ENCODE measurements at regions not wholly inside any gene's neighbourhood (a gene's known extent, or its start where the extent isn't known, plus 50 kb on each side); places are given as distances from the start of the nearest gene placed in this dataset.

GRCh38 chr19:31708520-31708919, 359.3 kb upstream of the TSHZ3 start:
- Histone ChIP-seq H3K4me3 (replicated peaks in 1 of 3; ENCODE audit: insufficient read depth in 1 of 3, low read depth in 2 of 3, low read length in 3 of 3) (no peak overlapping the region), H3K36me3 (replicated peaks in 1 of 2; ENCODE audit: control insufficient read depth in 1 of 2, insufficient read depth in 2 of 2, low read length in 2 of 2) (no peaks in the 10 kb centered on the region), H2AFZ (ENCODE audit: low read length) (no peak overlapping the region), H3K27me3 (ENCODE audit: control insufficient read depth in 1 of 2, insufficient read depth in 2 of 2, low read length in 2 of 2) (no peaks in the 10 kb centered on the region), H3K79me2 (ENCODE audit: insufficient read depth, low read length) (no peaks in the 10 kb centered on the region), H3K9ac (ENCODE audit: insufficient read depth, low read depth, low read length) (no peak overlapping the region), H3K9me3 (ENCODE audit: low read length) (peaks cover 96% of the 10 kb centered on the region), H3K4me2 (ENCODE audit: low read depth, low read length) (no peak overlapping the region), H3K4me1 (ENCODE audit: insufficient read depth, low read length) (no peaks in the 10 kb centered on the region), H3K27ac (ENCODE audit: extremely low read length, insufficient read depth, low read length) (no peak overlapping the region), H4K20me1 (ENCODE audit: insufficient read depth, low read length) (no peaks in the 10 kb centered on the region)
- intact Hi-C loops (cut with micrococcal nuclease; ENCODE audit: unreplicated experiment) = no loop called here
- BruUV-seq (replicated peaks) = no TSS peak
- FAIRE-seq (no peak), DNase-seq (ENCODE audit: low spot score) (no peak), ATAC-seq (no peak)
- TF ChIP-seq SALL1 (CRISPR knock-in tag; IDR thresholded peaks at IDR 0.05) (no peak), ZNF296 (CRISPR knock-in tag; conservative IDR thresholded peaks at IDR 0.05) (no peak), FOXP4 (CRISPR knock-in tag; IDR thresholded peaks at IDR 0.05) (no peak), ZBTB34 (CRISPR knock-in tag; IDR thresholded peaks at IDR 0.05) (no peak), ZNF335 (CRISPR knock-in tag; IDR thresholded peaks at IDR 0.05) (no peak), ZBTB49 (CRISPR knock-in tag; IDR thresholded peaks at IDR 0.05; ENCODE audit: borderline replicate concordance) (no peak), ZFP36L1 (CRISPR knock-in tag; IDR thresholded peaks at IDR 0.05) (no peak), ZFYVE20 (CRISPR knock-in tag; IDR thresholded peaks at IDR 0.05; ENCODE audit: borderline replicate concordance, low read depth) (no peak), ZNF142 (CRISPR knock-in tag; IDR thresholded peaks at IDR 0.05) (no peak), REL (CRISPR knock-in tag; conservative IDR thresholded peaks at IDR 0.05) (no peak), PHF5A (CRISPR knock-in tag; IDR thresholded peaks at IDR 0.05; ENCODE audit: low read depth, unreplicated experiment) (no peak)
- ChIA-PET CTCF (ENCODE audit: low intra/inter-chr PET ratio, low total read pairs) (no interaction called here), POLR2A (no interaction called here)
- in situ Hi-C loops (cut with HindIII; ENCODE audit: extremely low pct_ligation_motif_present, low pct_unique_long_range_greater_than_20kb) = no loop called here
- 3% methylated on average over 3 of the region's 3 CpGs for WGBS (ENCODE audit: low lambda C conversion rate)

Measured in HepG2 (cell line).